ENCODE measurements at regions not wholly inside any gene's neighbourhood (a gene's known extent, or its start where the extent isn't known, plus 50 kb on each side); places are given as distances from the start of the nearest gene placed in this dataset.
"Not testable (repeated sequence)": the region's sequence is repeated elsewhere in the genome, so short reads cannot be mapped to it uniquely, and the experiment has no call there.

DNA sequence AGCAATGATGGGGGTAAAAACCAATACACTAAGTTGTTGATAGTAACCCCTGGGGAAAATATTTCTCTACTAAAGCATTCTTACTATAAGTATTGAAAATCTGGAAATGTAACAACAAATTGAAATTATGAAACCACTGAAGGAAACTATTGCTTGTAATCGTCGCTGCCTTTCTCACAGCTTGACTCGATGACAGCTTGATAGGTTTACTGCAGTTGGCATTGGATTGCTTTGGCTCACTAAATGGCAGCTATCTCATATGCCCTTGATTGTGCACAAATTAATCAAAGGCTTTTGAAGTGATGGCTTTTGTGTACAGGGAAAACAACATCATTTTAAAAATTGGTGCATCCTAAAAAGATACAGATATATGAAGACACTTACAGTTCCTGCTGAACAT, 419.6 kb upstream of the TENM3 start:
- DNase-seq: no peak

DNA sequence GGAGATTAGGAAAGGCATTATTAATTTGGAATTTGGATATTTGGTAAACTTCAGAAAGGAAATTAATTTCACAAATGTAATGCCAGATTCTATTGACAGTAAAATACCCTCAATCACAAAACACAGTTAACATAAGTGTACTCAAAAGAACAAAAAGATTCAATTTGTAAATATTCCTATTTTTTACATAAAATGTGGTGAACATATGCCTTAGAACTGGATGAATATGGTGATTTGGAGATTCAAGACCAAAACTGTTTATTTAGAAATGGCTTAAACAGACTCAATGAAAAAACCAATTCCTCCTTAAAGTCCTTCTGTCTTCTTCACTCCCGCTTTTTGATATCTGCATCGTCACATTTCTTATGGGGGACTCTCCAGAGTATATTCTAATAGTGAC, 417.6 kb upstream of the TENM3 start:
- DNase-seq: no peak

DNA sequence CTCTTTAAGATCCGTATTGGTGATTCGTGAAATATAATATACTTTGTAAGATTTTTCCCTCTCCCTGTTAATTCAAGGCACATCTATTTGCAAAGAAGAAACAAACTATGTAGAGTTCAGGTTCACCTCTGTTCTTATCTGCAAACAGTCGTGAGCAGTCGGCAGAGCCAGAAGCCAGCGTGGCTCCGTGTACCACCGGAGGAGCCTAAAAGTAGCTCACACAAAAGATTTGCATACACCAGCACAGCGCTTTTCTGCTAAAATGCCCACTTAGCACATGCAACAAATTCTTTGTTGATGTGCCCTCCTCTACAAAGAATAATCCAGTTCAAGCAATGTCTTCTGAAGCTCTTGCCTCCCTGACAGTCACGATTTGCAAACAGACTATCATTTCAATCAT, 416.0 kb upstream of the TENM3 start:
- no peak for DNase-seq

DNA sequence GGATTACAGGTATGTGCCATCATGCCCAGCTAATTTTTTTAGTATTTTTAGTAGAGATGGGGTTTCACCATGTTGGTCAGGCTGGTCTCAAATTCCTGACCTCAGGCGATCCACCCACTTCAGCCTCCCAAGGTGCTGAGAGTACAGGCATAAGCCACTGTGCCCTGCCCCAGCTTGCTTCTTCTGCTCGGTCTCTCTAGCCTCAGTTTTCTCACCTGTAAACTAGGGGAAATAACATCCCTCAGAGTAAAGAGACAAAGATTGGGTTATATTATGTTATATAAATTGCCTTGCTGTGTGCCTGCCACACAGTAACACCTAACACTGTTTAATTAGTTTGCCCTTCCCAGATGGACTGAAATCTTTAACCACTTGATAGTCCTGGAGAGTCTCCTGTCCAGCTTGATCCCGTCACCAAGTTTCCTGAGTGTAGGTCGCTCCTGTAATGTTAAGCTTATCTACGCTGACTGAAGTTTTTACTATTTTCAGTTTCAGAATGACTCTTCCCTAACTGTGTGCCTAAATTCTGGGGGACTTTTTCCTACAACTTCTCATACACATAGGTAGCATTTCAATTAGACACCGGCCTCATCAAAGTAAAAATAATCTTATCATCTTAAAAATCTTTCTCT, 412.7 kb upstream of the TENM3 start:
- DNase-seq: no peak

DNA sequence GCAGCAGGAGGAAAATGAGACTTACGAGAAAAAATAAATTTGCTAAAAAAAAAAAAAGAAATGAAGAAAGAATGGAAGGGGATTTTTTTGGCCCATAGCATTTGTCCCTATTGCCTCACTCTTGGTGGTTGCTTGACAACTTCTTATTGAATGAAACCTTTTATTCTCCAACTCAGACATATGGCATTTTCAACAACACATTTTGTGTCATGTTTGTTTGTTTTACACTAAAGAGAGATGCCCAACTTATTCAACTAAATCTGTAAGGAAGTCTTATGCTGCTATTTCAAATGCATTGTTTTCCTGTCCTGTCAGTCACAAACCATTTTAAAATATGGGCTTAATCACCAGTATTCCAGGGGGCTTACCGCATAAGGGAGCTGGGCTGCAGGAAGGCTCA, 409.1 kb upstream of the TENM3 start:
- no peak for DNase-seq

DNA sequence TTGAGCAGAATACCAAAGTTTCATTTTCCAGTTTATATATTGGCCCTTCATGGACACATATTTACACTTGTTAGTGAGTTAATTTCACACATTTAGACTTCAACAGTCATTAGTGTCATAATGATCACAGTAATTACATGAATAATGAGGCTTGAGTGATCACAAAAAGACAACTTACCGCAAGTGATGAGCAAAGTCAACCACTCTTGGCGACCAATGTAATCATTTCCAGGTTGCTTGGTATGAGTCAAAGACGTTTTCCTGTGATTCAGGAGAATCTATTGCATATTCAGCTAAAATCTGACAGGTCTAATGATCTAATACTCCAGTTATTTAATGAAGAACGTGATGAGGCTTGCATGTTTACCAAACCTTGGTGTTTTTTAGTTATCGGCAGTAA, 407.9 kb upstream of the TENM3 start:
- no peak for DNase-seq

DNA sequence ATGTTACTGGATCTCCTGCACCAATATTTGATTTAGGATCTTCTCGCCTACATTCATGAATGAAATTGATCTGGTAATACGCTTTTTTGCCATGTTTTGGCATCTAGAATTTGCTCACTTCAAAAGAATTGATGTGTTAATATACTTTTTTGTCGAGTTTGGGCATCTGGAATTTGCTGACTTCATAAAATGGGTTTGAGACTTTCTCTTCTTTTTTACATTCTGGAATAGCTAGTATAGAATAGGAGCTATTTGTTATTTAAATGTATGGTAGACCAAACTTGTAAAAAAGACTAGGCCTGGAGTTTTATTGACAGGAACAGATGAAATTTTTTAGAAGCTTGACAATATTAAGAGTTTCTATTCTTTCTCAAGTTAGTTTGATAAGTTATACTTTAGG, 404.9 kb upstream of the TENM3 start:
- no peak for DNase-seq

DNA sequence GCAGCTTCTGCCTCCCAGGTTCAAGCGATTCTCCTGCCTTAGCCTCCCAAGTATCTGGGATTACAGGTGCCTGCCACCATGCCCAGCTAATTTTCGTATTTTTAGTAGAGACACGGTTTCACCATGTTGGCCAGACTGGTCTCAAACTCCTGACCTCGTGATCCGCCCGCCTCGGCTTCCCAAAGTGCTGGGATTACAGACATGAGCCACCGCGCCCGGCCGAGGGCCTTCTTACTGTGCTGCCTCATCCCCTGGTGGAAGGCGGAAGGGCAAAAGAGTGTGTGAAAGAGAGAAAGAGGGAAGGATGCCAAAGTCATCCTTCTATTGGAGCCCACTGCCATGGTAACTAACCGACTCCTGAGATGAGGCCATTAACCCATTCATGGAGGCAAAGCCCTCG, 399.4 kb upstream of the TENM3 start:
- not testable (repeated sequence) for DNase-seq

DNA sequence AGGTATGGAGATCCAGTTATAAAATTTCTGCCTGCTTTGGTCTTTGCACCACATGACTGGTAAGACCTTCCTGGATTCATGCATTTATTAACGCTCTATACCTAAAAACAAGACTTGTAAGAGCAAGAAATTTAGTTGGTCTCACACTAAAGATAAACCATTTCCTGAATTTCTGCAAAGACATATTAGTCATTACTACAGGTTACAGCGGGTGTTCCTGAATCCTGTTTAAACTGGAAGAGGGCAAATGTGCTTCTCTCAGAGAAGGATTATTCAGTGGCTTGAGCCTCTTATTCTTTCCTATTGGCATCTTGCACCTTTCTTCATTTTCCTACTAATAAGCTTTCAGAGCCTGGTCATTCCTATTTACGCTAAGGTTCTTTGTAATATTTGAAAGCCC, 397.6 kb upstream of the TENM3 start:
- no peak for DNase-seq

DNA sequence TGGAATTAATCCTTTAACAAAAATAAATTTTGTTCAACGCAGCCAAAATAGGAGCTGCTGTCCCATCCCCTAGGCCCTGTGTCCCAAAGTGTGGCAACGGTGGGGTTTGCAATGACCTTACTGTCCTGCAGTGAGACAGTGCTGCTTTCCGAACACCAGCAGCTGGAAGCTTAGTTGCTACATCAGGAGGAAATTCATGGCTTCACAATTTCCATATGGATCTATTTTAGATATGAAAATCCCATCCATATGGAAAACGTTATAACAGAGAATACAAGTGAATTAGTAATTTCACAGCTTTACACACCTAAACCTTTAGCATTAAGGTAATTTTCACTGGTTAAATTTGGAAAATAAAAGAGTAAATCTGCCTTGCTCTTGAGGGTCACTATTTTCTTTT, 396.3 kb upstream of the TENM3 start:
- DNase-seq: no peak

DNA sequence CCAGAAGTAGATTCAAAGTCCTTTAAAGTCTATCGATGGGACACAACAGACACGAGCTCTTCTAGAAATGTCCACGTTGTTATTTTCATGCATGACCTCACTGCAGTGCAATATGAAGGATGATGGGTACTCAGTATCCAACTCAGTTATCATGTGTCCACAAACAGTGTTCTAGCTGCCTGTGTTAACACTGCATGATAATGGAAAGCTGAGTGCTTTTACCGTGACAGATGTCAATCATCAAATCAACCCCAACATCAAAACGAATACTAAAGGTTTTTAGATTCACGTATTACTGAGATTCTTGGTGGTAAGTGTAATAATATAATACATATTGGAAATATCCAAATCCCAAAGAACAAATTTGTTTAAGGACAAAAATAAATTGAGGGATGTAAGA, 394.8 kb upstream of the TENM3 start:
- no peak for DNase-seq

DNA sequence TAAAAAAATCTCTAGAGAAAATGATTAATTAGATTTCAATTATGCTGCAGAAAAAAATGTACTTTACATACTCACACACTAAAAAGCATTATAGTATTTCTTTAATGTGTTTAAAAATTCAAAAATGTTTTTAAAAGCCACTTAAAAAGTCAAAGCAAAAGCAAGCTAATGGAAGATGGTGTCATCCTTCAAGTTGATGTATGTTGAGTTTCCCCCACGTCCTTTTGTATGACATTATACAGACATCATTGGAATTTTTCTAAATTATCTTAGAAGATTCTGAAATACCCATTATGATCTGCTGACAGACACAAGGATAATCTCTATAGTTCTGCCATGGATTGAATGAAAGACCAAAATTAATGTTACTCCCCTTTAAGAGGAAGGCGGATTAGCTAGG, 393.7 kb upstream of the TENM3 start:
- DNase-seq: no peak

DNA sequence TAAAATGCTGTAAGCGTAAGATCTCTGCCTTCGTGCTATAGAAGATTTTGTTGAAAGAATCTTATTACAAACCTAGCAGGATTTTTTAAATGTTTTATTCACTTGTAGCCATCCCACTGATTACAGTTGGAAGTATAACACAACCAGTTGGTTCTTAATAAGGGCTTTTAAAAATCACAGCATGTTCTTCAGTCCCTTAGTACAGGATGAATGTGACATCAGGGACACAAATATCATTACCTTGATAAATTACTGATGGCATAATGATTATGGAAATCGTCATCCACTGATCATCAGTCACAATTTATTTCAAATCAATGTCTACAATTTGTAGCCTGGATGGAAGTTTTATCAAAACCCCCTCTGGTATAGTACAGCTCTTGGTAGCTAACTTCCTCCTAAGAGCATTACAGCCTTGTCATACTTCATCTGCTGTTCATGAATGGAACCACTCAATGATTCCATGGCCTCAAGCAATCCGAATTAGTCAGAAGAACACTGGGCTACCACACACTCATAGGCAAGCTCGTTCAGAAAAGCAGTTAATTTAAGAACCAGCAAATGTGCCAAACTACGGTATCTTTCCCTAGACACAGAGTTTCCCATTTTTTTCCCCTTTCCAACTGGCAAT, 389.2 kb upstream of the TENM3 start:
- no peak for DNase-seq

DNA sequence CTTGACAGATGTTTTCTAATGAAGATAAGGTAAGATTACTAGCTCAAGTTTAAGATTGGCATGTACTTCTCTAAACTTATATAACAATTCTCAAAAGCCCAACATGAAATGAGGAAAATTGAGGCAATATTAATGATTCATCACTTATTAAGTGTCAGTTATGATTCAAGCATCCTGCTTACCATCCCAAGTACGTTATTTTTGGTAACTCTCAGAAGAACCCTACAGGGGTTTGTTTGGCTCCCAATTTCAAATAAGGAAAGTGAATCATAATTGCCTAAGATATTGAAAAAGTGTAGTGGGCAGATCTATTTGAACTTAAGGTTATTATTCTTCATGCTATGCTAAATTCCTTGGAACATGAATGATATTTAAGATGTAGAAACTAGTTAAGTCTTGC, 387.9 kb upstream of the TENM3 start:
- no peak for DNase-seq

DNA sequence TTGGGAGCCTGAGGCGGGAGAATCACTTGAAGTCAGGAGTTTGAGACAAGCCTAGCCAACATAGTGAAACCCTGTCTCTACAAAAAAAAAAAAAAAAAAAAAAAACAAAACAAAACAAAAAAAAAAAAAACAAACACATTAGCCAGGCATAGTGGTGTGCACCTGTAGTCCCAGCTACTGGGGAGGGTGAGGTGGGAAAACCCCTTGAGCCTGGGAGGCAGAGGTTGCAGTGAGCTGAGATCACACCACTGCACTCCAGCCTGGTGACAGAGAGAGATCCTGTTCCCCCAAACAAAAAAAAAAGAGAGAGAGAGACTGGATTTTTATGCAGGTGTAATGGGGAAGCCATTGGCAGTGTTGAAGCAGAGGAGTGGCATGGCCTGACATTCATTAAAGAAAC, 385.7 kb upstream of the TENM3 start:
- not testable (repeated sequence) for DNase-seq

DNA sequence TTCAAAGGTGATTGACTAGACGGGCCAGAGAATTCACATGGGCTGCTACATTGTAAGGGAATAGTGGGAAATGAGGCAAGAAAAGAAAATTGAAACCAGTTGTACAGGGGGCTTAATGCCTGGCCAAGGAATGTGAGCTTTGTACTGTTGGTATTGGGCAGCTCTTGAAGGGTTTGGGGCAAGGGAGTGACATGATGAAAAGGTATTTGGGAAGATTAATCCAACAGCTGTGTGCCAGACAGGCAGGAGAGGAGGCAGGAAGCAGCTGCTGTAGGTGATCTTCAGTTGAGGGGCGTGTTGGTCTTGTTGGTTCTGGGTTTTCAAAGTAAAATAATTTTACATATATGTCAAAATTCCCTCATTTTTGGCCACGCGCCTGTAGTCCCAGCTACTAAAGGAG, 384.5 kb upstream of the TENM3 start:
- DNase-seq: no peak

DNA sequence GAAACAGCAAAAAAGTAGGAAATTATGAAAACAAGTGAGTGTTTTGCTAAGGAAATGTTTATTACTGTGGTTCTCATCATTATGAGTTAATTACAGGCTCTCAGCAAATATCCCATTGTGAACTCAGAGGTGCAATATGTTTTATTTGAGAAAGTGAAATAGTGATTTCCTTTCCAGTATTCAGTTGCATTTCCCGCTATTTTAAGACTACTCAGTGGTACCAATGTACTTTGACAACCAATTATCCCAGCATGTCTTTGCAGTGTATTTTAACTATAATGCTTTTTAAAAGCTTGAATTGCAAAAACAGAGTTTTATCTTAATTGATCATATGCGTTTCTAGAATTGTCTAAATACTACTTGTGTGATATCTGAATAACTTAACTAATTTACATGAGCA, 383.8 kb upstream of the TENM3 start:
- no peak for DNase-seq

DNA sequence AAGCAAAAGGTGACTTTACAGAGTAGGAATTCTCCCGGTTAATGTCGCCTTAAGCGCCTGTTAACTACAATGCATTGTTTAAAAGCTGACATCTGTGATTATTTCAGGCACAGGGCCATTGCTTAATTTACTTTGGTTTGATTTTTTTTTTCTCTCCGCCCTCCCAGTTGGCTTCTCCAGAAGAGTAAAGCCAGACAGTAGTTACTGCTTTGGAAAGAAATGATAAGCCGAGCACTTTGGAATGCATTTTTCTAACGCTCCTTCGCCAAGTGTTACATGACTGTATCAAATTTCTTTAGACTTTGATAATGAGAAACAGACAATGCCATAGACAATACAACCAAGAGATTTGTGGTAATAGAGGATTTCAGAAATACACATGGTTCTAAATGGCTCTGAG, 383.0 kb upstream of the TENM3 start:
- DNase-seq: no peak

DNA sequence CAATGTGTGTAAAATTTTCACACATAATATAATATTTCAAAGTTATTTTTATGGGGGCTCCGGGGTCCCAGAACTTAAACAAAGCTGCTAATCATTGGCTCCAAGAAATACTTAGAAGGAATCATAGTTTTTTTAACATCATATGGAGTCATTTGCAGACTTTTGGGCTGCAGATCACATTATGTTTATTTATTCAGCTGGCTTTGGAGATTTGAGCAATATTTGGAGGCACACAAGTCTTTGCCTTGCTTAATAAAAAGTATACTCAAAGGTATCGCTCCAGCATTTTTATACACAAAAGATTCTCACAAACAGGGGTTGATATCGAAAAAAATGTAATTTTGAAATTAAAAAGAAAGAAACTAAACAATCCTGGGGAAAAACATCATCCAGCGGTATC, 382.5 kb upstream of the TENM3 start:
- DNase-seq: no peak

DNA sequence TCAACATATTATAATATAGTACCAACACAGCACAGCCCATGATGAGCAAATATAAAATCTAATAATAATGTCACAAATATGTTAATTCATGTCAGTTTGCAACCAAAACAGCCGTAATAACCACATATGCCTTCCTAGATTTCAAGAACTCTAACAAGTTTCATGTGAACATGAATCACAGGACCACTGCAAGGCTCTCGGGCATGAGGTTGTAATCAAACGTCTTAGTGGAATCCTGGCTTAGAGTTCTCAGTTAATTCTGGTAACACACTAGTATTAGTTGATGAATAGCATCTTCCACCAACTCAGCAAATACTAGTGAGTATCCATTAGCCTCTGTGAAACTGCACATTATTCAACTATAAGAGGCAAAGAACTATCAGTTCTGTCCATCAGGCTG, 379.3 kb upstream of the TENM3 start:
- no peak for DNase-seq

DNA sequence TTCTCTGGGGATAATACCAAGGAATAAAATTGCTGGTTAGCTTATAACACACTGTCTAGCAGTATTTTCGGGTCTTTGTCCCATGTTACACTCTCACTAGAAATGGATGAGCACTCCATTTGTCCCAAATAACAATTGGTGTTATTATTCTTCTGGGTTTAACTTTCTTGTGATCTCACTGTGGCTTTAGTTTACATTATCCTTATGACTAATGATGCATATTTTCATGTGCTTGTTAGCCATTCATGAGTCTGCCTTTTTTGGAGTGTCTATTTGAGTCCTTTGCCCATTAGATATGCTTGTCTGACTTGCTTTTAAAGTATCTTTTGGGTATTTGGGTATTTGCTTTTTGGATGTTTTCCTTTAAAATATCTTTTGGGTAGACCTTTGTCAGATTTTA, 372.9 kb upstream of the TENM3 start:
- no peak for DNase-seq

DNA sequence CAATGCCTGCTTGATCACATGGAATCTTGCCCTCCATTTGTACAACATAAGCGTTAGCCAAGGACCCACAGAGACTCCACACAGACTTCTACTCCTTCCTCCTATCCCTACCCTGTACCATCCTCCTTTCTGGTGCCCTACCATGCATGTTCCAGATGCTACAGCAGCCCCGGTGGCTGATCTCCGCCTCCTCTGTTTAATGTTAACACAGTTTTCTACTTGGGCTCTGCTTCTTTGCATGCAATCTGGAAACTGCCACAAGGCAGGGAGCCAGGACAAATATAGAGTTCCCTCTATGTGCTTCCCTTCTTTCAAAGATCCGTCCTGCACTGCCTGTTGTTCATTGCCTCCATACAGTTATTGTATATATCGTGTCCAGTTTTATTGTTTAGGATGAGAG, 368.6 kb upstream of the TENM3 start:
- DNase-seq: no peak

DNA sequence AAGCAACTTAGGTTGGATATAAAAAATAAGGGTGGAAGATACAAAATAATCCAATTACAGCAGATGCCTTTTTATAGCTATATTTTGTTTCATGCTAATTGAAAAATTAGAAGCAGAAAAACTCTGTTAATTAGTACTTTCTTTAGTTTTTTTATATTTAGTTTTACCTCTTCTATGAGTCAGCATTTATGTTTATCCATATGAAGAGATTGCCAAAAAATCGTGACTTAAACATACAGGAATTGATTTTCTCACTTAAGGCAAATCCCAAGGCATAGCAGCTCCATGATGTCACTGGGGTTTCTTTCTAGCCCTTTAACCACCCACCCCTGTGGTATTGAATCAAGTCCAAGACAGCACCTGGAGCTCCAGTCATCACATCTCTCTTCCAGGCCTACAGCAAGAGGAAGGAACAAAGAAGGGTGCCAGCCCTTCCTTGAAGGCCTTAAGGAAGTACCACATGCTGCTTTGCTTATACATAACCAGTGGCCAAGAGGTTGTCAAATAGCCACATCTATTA, 365.8 kb upstream of the TENM3 start:
- DNase-seq: no peak

DNA sequence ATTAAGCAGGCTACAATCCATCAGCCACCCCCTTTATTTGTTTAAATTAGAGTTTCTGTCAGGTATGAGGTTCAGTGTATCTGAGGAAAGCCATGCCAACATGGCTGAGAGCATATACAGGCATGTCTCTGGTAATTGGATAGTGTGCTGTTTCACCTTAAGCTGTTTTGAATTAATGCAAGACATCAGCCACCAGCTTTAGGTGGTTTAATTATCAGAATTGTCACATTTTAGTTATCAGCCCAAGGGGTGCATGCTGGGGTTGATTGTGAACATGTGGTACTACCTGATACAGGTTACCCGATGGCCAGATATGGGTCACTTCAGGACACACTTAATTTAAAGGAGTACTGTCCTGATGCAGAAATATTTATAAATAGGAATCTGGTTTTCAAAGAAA, 353.2 kb upstream of the TENM3 start:
- no peak for DNase-seq

DNA sequence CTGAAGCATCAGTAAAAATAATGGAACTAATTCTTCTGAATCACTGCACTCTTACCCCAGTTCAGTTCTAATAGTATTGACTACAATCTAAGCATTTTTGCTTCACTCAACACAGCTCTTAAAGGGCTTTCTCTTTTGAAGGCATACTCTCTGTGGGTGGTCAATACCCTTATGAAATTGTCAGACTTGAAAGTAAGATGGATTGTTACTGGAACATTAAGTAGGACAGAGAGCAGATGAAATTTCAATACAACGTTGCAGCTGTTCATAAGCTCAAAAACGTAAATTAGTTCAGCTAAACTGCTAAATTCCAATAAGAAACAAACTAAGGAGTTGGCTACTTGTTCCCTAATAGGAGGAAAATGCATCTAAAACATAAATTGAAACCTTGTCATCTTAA, 352.3 kb upstream of the TENM3 start:
- no peak for DNase-seq
